NK-92 (cell line): ENCODE measurements at regions not wholly inside any gene's neighbourhood (a gene's known extent, or its start where the extent isn't known, plus 50 kb on each side); places are given as distances from the start of the nearest gene placed in this dataset.
"Not testable (repeated sequence)": the region's sequence is repeated elsewhere in the genome, so short reads cannot be mapped to it uniquely, and the experiment has no call there.

Experiments
- DNase-seq: peaks from one replicate; lab custom pipeline; 2025; ENCODE audit not compliant: unreplicated experiment; lab: John Stamatoyannopoulos, UW

DNA sequence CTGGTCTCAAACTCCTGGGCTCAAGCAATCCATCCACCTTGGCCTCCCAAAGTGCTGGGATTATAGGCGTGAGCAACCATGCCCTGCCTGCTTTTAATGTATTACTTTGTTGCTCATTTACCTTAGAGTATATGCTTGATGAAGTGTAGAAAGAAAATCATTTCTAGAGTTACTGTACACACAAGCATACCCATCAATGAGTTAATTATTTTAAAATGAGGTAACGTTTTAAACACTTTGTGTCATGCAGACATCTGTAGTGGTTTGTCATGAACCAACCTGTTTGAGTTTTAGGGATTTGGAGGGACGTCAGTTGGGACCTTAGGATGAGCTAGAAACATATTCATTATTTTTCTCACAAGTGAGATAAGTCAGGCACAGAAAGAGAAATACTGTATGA lies 332.4 kb upstream of the IGF1R start:
- no peak for DNase-seq

- no peak for DNase-seq
These were observed 326.4 kb upstream of the IGF1R start for GRCh38 chr15:98321896-98322295.

DNA sequence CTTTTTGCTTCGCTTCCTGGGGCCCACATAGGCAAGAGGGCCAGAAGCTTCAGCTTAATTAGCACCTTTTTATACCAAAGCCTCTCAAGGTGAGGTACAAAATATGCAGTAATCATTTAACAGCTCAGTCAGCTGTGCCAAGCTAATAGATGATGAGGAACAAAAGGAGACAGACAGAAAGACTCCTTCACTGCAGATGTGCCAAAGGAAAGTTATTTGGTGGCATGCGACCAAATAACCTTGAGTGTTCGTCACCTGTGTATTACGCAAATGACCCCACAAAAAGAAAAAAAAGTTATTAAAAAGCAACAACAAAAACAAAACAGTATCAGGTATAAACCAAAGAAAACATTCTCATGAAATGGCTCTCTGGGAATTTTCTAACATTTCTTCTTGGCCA lies 325.8 kb upstream of the IGF1R start:
- no peak for DNase-seq

DNA sequence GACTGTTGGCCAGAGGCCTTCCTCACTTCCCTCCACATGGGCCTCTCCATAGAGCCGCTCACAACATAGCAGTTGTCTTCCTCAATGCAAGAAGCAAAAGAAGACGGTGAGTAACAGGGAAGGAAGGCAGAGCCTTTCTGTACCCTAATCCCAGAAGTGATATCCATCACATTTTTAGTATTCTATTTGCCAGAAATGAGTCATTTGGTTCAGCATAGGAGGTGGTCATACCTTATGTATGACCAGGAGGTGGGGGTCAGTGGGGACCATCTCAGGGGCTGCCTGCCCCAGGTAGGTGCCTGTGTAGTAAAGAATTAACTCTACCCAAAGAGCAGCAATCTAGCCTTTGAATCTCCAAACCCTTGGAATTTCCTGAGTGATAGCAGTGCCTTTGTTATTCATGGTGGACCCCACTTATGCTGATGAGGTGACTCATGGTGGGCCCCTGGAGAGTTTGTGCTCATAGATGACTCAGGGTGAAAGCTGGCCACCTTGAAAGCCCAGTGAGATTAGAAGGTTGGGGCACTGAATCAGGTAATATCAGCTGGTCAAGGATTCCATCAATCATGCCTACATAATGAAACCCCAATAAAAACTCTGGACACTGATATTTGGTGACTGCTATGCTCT lies 323.9 kb upstream of the IGF1R start:
- DNase-seq, result no peak

DNA sequence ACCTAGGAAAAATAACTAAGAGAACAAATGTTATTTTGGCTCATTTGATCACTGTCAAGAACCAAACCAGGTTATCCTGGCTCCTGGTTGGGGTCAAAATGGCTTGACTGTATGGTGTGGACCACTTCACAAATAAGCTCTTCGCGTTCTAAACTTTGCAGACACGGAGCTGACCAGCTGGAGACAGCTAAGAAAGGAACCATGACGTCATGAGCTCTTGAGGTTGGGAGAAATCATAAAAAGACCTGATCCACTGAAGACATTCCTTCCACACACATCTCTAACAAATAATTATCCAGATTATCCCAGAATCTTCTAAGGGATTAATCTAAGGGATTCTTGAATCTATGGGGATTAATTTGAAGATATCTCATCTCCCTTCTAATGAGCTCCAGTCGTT lies 321.5 kb upstream of the IGF1R start:
- DNase-seq, result no peak

GRCh38 chr15:98330258-98330657 lies 318.1 kb upstream of the IGF1R start:
- no peak for DNase-seq

- DNase-seq, result no peak
These were observed 317.5 kb upstream of the IGF1R start for GRCh38 chr15:98330692-98331435.

DNA sequence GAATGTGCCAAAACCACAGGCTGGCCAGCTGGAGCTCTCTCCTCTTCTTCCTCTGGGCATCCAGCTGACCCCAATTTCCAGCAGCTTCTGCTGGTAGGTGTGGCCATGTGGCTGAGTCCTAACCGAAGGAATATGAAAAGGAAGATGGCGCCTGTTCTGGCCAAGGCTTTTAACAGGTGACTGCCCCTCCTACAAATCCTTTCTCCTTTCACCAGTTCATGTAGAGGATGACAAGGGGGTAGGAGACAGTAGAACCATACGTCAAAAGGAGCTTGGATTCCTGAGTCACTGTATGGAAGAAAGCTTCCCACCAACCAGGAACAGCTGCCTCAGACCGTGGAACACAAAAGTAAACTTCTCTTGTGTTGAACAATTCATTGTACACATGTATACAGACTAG lies 316.7 kb upstream of the IGF1R start:
- DNase-seq, result no peak

- no peak for DNase-seq
These were observed 315.1 kb upstream of the IGF1R start for GRCh38 chr15:98333251-98333650.

GRCh38 chr15:98342911-98343310 lies 305.4 kb upstream of the IGF1R start:
- no peak for DNase-seq

- no peak for DNase-seq
These were observed 303.7 kb upstream of the IGF1R start for GRCh38 chr15:98344591-98344990.

DNA sequence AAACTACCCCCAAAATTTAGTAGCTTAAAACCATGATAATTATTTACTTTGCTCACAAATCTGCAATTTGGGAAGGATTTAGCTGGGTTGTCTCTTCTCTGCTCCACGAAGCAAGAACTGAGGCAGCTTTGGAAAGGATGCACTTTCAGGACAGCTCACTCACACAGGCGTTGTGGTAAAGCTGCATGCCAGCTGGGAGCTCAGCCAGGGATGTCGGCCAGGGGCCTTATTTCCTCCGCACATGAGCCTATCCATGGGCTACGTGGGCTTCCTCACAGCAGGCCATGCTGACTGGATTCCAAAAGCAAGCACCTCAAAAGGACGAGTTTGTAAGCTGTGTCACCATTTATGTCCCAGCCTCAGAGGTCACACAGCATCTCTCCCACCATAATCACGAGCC lies 301.3 kb upstream of the IGF1R start:
- DNase-seq, result no peak

GRCh38 chr15:98347866-98348265 lies 300.5 kb upstream of the IGF1R start:
- DNase-seq, result no peak

DNA sequence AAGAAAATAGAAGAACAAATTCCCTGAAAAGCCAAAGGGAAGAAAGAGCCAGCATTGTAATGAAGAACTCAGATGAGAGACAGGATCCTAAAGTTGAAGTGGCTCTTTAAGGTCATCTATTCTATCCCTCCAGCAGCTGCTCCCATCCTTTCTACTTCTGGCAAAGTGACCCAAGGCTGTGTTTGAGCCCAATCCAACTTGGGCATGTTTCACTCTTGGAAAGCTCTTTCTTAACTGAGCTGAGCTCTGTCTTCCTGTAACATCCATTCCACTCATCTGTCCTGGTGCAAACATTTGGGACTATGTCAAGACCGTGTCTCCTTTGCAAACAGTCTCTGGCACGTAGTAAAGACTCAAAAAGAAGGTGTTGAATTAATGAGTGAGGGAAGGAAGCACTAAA lies 298.1 kb upstream of the IGF1R start:
- no peak for DNase-seq

DNA sequence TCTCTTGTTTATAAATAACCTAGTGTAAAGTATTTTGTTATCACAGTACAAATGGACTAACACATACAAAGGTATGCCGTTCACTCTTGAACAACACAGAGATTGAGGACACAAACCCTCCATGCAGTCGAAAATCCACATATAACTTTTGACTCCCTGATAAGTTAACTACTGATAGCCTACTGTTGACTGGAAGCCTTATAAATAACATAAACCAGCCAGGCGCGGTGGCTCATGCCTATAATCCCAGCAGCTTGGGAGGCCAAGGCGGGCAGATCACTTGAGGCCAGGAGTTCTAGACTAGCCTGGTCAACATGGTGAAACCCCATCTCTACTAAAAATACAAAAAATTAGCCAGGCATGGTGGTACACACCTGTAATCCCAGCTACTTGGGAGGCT lies 290.1 kb upstream of the IGF1R start:
- not testable (repeated sequence) for DNase-seq

DNA sequence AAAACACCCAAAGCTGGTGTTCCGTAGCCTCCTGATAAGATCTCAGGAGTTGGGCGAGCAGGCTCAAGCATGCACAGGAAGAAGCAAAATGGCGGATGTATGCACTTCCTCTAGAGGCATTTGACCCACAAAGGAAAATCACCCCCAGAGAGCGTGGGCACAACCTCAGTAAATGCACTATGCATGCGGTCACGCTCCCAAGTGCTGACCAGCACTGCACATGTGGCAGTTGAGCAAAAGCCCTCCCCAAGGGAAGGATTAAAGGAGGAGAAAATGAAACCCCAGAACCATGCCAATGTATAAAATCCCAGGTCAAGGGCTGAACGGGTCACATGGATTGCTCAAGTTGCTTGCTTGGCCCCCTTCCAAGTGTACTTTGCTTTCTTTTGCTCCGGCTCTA lies 289.4 kb upstream of the IGF1R start:
- no peak for DNase-seq

- no peak for DNase-seq
These were observed 284.9 kb upstream of the IGF1R start for GRCh38 chr15:98363416-98363815.

DNA sequence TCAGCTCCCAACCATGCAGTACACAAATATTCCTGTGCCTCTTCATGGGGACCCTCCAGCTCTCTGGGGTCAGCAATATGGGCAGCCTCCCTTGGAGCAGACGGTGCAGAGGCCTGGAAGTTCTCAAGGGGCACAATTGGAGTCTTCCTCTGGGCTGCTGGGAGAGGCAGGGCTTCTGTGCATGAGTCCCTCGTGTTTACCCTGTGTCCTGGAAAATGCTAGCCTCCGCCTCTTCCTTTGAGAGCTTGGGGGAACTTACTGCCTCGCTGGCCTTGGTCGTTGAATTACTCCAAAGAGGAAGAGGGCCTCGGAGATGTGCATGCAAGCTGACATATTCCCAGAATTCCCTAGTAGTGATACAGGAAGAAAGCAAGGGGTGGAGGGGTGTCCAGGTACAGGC lies 284.4 kb upstream of the IGF1R start:
- DNase-seq, result no peak

DNA sequence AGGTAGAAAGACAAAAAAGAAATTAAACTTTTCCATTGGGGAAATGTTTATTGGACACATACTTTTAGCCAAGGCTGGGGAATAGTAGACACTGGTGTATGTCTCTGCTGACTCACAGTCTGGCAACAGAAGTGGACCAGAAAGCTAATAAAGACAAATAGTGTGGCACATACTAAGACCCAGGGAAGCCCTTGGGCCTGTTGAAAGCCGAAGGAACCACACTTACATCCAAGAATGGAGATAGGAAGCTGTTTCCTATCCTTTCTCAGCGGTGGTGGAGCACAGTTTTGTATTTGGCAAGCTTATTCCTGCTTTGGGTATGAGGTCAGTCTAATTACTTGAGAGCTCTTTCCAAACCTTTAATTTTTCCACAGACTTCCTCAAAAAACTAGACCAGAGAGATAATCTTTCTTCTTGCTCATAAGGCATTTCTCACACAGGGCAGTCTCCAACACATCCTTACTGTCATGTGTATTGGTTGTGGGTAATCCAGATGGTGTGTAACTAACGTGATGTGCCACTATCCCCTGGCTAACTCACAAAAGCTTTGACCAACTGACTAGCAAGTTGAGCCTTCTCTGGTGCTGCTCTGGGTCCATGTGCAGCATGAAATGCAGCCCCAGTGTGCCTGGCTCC lies 279.1 kb upstream of the IGF1R start:
- no peak for DNase-seq

DNA sequence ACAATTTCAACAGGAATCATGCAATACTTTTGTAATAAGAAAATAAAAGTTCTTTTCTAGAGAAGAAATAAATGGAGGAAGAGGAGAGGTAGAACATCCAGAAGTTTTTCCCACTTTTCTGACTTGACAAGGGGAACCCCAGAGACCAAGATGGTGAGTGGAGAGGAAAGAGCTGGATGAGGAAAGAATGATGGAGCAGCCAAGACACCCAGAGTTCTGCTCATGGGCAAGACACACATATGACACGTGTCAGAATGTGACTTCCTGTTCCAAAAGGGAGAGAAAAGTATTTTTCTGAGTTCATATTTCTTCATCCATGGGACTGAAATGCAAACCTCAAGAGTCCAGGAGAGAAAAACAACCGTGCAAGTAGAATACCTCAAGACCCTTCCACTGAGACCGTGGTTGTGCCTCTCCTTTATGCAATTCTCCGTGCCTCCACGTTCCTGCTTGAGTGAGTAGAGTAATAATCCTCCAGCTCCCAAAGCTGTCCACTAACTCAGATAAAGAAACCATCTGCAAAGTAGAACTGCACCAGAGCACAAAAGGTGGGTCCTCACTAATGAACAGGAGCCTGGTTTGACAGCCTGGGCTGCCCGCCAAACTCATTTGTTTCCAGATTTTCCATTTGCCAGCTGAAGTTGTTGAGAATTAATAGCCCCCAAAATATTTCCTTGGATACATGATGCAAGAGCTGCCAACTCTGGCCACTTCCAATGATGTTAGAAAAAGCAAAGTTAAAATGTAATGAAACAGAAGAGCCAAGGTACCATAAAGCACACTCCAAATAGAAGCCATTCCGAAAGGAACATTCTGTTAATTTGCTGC lies 272.6 kb upstream of the IGF1R start:
- DNase-seq, result no peak

GRCh38 chr15:98380721-98381120 lies 267.6 kb upstream of the IGF1R start:
- no peak for DNase-seq

DNA sequence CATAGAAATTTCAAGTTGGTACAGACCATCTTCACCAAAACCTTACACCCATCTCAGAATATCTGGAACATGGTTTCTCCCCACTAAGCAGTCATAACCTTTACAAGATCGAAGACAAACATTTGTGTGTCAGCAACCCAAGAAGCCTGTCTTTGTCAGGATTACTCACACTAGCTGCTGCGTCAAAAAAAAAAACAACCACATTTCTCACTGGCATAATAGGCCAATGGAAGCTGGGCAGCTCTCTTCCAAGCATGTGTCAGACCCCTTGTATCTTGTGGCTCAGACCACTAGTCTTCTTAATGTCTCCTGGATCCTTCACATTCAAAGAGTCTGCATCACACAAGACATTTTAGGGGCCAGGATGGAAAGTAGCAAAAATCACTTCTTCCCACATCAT lies 266.9 kb upstream of the IGF1R start:
- no peak for DNase-seq
